AG04449 (cell line): ENCODE measurements at regions not wholly inside any gene's neighbourhood (a gene's known extent, or its start where the extent isn't known, plus 50 kb on each side); places are given as distances from the start of the nearest gene placed in this dataset.

Experiments used
- CTCF ChIA-PET: fragments of 350-600 bp; formaldehyde crosslinking; extraction: SDS; loops from one replicate; lab custom pipeline; 2021; ENCODE audit warnings: antibody characterized with exemption; lab: Yijun Ruan, JAX
- POLR2A ChIA-PET: fragments of 400-600, 350-600 bp; formaldehyde crosslinking; extraction: SDS; loops from one replicate; lab custom pipeline; 2020; ENCODE audit warnings: antibody characterized with exemption, inconsistent platforms; lab: Yijun Ruan, JAX
- DNase-seq: peaks from one replicate; pipeline ENCODE4 v3.0.0-alpha.2; 2010; ENCODE audit warnings: low read depth, low spot score
- H3K4me3 ChIP-seq: 2 replicates; pipeline ENCODE4 v1.5.1; 2011; ENCODE audit warnings: low read depth, mild to moderate bottlenecking, control low read depth, low read length
- CTCF ChIP-seq: IDR thresholded peaks from one replicate; pipeline ENCODE4 v1.5.1; 2011; ENCODE audit warnings: mild to moderate bottlenecking, moderate library complexity, low read length, control low read depth, inconsistent platforms; ENCODE audit not compliant: insufficient read depth; ENCODE audit errors: missing control alignments

GRCh38 chr19:28977826-28978225 is 235.1 kb downstream of the UQCRFS1 start:
- TF ChIP-seq CTCF = peak; percentile 29
- ChIA-PET POLR2A (no interaction called here), CTCF (interaction anchor here (0.8 kb wide), 1 partner anchor 95 kb away, joined by 3 read pairs; no protein-coding TSS in a partner anchor)
- DNase-seq = no peak
- no peak overlapping the region for H3K4me3 ChIP-seq

- ChIA-PET POLR2A (interaction anchor here (0.7 kb wide), 1 partner anchor 407 kb away, joined by 3 read pairs; no protein-coding TSS in a partner anchor), CTCF (interaction anchor here (0.9 to 1.3 kb wide), 3 partner anchors 8 to 235 kb away, joined by 3 to 4 read pairs (median 3); no protein-coding TSS in a partner anchor)
- TF ChIP-seq CTCF = no peak
- no peak for DNase-seq
- no peak overlapping the region for H3K4me3 ChIP-seq
Measured at GRCh38 chr19:28972058-28972852, 240.7 kb downstream of the UQCRFS1 start.

- CTCF ChIA-PET = interaction anchor here (0.9 to 1.3 kb wide), 3 partner anchors 9 to 235 kb away, joined by 3 to 4 read pairs (median 3); no protein-coding TSS in a partner anchor
- no peak for TF ChIP-seq CTCF
- no peak overlapping the region for H3K4me3 ChIP-seq
- no peak for DNase-seq
- POLR2A ChIA-PET = no interaction called here
Measured at GRCh38 chr19:28971513-28971912, 241.4 kb downstream of the UQCRFS1 start.

- POLR2A ChIA-PET = no interaction called here
- TF ChIP-seq CTCF = no peak
- CTCF ChIA-PET = interaction anchor here (1.2 to 1.4 kb wide), 2 partner anchors 92 to 234 kb away, joined by 4 to 5 read pairs; no protein-coding TSS in a partner anchor
- no peak overlapping the region for H3K4me3 ChIP-seq
- DNase-seq = no peak
Measured at GRCh38 chr19:28971049-28971448, 241.9 kb downstream of the UQCRFS1 start.

GRCh38 chr19:28968721-28969120 is 244.2 kb downstream of the UQCRFS1 start:
- CTCF ChIA-PET = interaction anchor here (1.0 to 1.3 kb wide), 2 partner anchors 11 kb away, joined by 3 to 5 read pairs; no protein-coding TSS in a partner anchor
- no peak for DNase-seq
- TF ChIP-seq CTCF = no peak
- POLR2A ChIA-PET = no interaction called here
- no peak overlapping the region for H3K4me3 ChIP-seq
